Right ventricle myocardium superior (tissue), 1 donor: ENCODE measurements at regions not wholly inside any gene's neighbourhood (a gene's known extent, or its start where the extent isn't known, plus 50 kb on each side); places are given as distances from the start of the nearest gene placed in this dataset.

ENCODE experiments used
- ATAC-seq: fragments of 200-7000 bp; cut with Tn5 transposase; one replicate; pipeline ENCODE4 v1.9.1; 2020; ENCODE audit warnings: mild to moderate bottlenecking; ENCODE audit not compliant: poor library complexity
- DNase-seq: peaks from one replicate; pipeline ENCODE4 v3.0.0-alpha.2; 2020
- intact Hi-C: fragments of 100-400 bp; cut with DNase I; formaldehyde crosslinking; loops from one replicate; pipeline ENCODE4 v1.11.2; 2022
- donor health status: DM: no; HTN: yes; CAD: no; lungs with severe emphysema.

DNA sequence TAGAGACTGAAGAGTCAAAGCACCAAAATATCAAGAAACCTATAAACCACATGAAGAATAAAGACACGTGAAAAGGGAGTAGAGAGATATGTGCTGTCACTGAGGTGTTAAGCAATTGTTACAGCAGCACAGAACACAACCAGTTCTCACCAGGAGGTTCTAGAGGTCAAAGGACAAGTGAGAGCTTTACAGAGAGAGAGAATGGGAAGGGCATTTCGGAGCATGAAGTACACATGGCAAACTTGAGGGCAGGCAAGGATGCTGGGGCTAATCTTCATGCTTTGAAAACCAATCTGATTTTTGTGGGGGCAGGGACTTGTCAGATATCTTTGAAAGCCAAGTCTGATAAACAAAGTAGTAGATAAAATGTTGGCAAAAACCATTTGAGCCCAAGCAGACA lies 142.3 kb upstream of the NRSN1 start:
- DNase-seq: no peak
- intact Hi-C loops: no loop called here
- no peak for ATAC-seq

DNA sequence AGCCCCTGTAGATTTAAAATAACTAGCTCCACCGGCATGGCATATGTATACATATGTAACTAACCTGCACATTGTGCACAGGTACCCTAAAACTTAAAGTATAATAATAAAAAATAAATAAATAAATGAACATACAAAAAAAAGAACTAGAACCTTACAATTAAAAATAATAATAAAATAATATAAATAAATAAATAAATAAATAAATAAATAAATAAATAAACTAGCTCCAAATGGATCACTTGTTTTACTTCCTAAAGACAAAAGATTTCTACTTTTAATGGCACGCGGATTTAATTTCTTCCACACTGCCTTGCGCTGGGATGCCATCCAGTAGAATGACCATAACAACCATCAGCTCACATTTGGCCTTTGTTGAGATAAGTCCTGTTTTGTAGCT lies 141.0 kb upstream of the NRSN1 start:
- ATAC-seq (no peak), DNase-seq (no peak)
- intact Hi-C loops: no loop called here

DNA sequence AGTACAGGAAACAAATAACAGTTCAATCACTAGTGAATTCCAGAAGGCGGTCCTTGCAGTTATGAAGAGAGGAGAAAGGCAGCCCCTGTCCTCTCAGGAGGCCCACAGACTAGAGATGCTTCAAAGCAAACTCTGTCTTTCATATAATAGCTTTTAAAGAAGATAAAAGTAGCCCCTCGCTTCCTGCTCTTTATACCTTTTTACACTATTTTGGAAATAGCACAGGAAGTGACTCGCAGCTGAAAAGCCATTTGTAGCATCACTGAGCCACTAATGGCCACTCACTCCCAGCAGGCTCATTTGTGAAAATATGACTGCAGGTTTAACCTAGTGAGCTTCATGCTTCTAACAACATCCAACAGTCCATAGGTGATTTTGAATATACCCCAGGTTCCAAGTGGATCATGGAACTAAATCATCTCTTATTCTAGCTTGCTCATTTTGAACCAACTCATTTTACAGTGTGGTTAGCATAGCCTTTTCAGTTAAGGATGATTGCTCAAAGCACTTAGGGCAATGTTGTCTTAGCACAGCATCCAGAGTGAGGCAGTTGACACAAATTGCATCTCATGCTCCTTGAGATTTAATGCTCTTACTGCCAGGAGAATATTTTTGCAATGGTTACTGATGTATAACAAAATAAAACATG lies 136.0 kb upstream of the NRSN1 start:
- intact Hi-C loops: no loop called here
- DNase-seq (no peak), ATAC-seq (no peak)

DNA sequence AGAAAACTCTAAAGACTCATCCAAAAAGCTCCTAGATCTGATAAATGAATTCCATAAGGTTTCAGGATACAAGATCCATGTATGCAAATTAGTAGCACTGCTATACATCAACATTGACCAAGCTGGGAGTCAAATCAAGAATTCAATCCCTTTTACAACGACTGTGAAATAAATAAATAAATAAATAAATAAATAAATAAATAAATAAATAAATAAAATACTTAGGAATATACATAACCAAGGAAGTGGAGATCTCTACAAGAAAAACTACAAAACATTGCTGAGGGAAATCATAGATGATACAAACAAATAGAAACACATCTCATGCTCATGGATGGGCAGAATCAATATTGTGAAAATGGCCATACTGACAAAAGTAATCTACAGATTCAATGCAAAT lies 132.0 kb upstream of the NRSN1 start:
- DNase-seq (no peak), ATAC-seq (no peak)
- intact Hi-C loops: no loop called here

DNA sequence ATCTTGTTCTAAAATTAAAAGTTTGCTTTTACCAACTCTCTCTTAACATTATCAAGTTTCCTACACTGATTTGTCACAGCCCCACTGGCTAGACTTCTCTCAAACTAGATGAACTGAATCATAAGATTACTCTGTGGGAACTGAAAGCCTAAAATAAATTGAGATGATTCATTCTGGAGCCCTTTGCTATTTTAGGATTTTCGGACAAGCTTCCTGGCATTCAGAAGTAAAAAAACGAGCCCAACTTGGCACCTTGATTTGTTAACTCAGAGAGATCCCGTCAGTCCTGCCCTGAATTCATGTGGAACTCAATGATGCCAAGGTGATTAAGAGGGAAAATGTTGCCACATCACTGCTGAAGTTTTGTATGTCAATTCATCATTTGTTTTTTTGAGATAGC lies 122.0 kb upstream of the NRSN1 start:
- intact Hi-C loops: no loop called here
- DNase-seq (no peak), ATAC-seq (no peak)

DNA sequence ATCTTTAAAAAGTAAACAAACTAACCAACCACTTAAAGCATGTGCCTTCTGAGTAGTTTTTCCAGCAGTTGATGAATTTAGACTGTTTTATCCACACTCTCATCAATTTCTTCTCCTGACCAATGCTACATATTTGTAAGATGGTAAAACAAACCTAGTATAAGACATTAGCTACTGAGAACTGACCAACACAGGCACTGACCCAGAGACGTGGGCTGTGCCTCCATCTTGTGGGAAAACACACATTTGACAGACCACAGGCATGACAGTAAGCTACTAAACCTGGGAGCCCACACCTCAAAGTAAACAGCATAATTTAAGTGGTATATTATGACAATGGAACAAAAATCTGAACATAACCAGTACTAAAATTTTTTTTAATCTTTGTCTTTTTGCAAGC lies 121.4 kb upstream of the NRSN1 start:
- DNase-seq (no peak), ATAC-seq (no peak)
- intact Hi-C loops: no loop called here

DNA sequence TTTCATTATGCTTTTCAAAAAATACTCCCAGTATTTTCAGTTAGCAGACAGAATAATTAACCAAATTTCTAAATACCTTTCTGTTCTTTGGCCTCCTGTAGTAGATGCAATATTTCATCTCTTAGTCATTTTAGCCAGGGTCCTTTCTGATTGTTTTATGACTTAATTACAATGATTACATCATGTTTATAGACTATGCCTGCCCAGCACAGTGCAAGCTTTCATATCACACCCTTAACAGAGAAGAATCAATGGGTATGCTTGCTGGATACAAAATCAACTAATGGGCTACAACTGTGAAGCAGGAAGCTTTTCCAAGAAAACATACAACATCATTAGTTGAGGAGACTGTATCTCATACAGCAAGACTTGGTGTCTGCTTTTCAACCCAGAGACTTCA lies 119.8 kb upstream of the NRSN1 start:
- intact Hi-C loops: no loop called here
- ATAC-seq: no peak

DNA sequence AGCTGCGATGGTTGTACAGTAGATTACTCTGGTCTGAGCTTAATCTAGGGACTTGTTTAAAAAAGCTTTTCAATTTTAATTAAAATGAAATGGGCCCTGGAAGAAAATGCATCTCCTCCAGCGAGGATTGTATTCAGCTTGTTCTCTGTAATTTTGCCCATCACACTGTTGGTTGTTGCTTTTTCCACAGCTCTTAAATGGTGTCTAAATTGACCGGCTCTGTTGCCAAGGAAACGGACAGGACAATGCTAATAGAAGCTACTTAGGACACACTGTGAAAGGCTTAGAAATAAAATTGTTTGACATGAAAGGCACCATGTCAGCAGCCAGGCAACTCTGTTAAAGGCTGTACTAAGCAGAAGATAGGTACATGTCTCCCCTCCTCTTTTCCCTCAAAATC lies 116.7 kb upstream of the NRSN1 start:
- ATAC-seq (no peak), DNase-seq (no peak)
- intact Hi-C loops: no loop called here

More for the DNA sequence above, 119.8 kb upstream of the NRSN1 start:
- no peak for DNase-seq

DNA sequence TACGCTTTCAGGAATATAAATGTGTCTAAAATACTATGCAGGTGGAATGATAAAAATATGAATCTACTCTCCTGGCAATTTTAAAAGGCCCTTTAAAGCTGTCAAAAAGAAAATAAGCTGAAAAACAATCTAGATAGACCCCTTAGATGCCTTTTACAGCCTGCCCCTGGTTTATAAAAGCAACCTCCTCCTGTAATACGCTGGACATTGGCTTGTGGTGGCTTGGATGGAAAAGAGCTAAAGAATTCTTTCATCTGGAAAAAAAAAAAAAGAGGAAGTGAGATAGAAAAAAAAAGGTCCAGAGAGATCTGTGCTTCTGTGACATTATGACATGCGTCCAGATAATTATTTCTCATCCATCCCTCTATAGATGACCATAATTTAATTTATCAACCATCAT lies 115.9 kb upstream of the NRSN1 start:
- intact Hi-C loops: no loop called here
- ATAC-seq: no peak

DNA sequence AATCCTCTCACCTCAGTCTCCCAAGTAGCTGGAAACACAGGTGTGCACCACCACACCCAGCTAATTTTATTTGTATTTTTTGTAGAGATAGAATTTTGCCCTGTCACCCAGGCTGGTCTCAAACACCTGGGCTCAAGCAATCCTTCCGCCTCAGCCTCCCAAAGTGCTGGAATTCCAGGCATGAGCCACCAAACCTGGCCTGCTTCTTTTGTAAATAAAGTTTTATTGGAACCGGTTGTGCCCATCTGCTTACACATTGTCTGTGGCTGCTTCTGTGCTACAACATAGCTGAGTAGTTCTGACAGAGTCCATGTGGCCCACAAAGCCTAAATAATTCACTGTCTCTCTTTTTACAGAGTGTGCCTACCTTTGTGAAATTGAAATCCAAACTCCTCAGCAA lies 109.7 kb upstream of the NRSN1 start:
- intact Hi-C loops: no loop called here
- no peak for DNase-seq
- ATAC-seq: no peak

More for the DNA sequence above, 115.9 kb upstream of the NRSN1 start:
- DNase-seq: no peak

DNA sequence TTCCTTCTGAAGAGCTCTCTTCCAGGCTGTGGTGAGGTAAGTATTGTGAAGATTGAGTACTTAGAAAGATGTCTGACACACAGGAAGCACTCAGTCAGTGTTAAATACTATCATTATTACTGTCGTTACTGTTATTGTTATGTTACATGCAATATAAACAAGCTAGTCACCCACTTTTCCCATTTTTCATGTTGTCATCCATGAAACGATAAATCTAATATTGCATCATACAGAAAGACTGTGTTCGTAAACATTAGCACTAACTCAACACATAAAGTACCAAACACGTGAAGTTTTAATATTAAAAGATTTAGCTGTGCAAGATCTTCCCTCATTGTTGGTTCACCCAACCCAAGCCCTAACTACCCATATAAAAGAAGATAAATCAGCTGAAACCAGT lies 109.2 kb upstream of the NRSN1 start:
- ATAC-seq (no peak), DNase-seq (no peak)
- intact Hi-C loops: no loop called here

DNA sequence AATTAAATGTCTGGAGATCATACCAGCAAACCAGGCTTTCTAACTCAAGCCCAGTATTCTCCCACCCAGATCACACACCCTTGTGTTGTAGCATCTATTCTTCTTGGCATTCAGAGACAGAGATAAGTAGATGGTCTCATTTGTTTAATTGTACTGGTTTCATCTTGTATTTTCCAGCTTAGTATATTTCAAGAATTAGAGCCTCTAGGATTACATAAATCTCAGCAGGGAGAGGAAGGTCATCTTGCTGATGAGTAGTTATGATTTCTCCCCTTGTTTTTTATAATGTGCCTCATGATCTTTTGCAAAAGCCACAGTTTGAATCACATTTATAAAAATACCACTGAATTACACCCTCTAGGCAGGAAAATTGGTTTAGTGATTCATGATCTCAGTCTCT lies 106.6 kb upstream of the NRSN1 start:
- DNase-seq: no peak
- intact Hi-C loops: no loop called here
- ATAC-seq: no peak

DNA sequence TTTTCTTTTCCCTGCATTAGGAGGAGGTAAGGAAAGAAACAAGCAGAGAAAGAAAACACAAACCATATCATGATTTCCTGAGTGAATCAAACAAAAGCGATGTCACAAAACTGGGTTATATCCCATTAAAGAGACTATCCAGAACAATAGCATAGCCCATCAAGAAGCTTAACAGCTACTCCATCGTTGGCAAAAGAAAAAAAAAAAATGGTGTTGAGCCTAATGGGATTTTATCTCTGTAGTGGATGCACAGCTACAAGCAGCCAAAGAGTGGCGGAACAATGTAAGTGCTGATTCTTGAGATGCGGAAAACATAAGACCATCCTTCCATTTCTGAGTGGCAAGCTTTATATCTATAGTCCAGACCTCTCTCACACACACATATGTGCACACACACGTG lies 106.2 kb upstream of the NRSN1 start:
- ATAC-seq: no peak
- intact Hi-C loops: no loop called here
- no peak for DNase-seq

DNA sequence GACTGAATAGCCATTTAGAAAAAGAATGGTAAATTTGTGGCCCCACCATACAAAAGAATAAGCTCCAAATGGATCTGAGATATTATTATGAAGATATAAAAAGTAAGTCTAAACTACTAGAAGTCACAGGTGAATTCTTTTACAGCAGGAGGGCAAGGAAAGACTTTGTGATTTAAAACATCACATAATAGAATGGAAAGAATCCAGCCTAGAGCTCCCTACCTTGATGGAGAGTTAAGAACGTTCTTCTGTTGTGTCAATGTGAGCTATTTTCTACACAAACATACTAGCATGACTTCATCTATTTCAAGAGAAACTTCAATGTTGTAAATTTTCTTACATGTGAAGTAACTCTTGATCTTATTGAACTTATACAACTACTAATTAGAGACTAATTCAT lies 100.0 kb upstream of the NRSN1 start:
- ATAC-seq: no peak
- intact Hi-C loops: no loop called here
- DNase-seq: no peak

DNA sequence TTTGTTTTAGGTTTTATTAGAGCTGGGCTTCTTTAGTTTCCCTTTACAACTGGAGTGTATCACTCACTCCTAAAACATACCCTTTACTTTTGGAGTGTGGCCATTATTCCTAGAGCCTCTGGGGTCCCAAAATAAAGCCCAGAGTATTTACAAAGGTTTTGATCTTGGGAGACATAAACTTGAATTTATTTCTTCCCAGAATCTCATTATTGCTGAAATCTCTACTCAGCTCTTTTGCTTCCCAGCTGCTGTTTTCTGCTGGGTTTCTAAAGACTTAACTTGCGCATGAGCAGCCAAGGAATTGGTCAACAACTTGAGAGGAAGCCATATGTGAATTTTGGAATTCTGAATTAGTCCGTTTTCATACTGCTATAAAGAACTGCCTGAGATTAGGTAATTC lies 94.5 kb upstream of the NRSN1 start:
- ATAC-seq (no peak), DNase-seq (no peak)
- intact Hi-C loops: no loop called here

DNA sequence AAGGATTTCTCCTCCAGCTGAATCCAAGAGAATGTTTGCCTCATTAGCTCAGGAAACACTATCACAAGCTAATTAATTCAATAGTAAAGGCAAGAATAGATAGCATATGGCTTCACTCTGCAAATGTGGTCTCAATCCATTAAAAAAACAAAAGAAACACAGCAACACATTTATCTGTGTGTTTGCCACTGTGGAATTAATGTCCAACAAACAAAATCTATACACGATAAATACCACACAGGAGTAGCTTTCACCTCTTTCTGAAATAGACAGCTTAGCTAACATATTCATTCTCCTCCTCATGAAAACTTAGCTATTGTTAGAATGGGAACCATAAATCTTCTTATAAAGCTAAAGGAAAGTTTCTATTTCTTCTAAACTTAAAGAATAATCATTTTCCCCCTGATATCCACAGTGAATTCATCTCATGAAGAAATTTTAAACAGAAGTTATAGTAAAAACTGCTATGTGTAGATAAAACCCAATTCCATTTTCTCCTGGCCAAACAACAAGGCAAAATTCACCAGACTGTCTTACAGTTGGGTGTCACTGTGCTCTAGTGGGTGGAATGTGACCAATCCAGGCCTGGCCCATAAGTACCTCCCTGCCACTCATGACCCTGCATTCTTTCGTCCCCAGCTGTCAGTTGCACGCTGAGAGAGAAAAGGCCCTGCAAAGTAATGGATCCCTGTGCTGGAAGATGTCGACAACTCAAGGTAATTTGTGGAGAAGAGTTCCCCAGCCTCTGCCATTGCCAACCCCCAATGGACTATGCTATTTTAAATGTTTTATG lies 92.9 kb upstream of the NRSN1 start:
- ATAC-seq (no peak), DNase-seq (no peak)
- intact Hi-C loops: no loop called here

DNA sequence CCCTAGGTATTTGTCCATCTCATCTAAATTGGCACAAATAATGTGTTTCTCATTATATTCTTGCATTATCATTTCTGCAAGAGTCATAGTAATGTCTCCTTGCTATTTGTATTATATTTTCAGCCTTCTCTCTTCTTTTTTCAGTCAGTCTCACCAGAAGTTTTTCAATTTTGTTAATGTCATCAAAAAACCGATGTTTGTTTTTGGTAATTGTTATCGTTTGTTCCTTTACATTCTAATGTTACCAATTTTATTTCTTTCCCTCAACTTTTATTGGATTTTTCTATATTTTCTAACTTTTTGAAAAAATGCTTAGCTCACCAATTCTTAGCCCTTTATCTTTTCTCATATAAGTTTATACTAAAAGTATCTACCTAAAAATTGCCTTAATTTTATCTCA lies 82.2 kb upstream of the NRSN1 start:
- DNase-seq (no peak), ATAC-seq (no peak)
- intact Hi-C loops: no loop called here

DNA sequence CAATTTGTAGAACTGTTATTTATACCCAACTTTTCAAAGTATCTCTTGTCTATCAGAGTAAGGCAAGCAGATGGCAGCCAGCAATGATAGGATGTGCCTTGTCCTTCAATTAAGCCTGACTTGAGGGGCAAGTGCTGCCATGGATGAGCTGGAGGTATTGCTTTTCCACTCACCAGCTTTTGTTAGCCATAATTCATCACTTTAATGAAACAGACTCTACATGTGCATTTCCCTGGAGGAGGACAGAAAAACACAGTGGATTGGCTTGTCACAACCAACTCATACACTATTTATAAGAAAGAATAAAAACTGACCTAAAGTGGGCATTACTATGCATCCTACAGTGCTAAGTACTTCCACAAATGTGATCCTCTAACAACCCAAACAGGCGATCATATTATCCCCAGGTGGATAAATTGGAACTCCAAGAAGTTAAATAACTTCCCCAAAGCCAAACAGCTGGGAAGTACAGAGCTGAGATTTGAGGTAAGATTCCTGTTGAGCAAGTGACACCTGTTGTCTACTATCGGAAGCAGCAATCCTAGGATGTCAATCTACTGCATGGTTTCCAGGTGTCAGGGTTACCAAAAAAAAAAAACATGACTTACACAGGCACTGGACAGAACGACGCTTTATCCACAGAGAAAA lies 73.9 kb upstream of the NRSN1 start:
- DNase-seq (no peak), ATAC-seq (no peak)

DNA sequence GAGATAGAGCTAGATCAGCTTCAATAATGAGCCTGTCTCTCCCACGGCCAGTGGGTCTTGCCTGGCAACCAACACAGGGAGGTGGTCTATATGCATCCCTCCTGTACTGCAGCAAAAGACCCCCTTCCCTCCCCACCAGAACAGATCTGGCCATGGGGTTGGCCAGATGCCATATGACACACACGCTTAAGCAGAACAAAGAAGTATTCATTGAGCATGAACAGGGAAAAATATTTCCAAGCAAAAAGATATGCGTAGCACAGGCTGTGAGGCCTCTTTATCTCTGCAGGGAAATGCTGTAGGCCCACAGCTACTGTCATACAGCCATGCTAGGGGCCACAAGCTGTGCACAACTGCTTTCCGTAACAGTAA lies 73.4 kb upstream of the NRSN1 start:
- ATAC-seq (no peak), DNase-seq (no peak)
- intact Hi-C loops: no loop called here

More for the DNA sequence above, 73.9 kb upstream of the NRSN1 start:
- intact Hi-C loops: no loop called here

DNA sequence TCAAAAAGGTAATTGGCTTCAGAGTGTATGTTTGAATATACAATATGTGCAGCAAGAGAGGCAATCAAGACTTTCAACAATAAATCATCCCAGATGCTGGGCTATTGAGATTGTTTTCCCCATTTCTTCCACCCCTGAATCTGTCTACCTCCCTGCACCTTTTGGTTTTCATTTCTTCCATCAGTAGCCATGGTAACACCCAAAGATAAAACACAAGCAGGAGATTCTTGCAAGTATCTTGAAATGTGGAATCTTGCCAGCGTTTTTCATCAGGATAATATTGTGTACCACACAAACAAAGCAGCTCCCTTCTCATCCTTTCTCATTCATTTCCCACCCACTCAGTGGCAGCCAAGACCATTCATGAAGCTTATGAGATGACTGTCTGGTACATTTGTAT lies 73.0 kb upstream of the NRSN1 start:
- intact Hi-C loops: no loop called here
- no peak for DNase-seq

More for the DNA sequence above, 73.0 kb upstream of the NRSN1 start:
- no peak for ATAC-seq
